ENCODE measurements at regions not wholly inside any gene's neighbourhood (a gene's known extent, or its start where the extent isn't known, plus 50 kb on each side); places are given as distances from the start of the nearest gene placed in this dataset.

DNA sequence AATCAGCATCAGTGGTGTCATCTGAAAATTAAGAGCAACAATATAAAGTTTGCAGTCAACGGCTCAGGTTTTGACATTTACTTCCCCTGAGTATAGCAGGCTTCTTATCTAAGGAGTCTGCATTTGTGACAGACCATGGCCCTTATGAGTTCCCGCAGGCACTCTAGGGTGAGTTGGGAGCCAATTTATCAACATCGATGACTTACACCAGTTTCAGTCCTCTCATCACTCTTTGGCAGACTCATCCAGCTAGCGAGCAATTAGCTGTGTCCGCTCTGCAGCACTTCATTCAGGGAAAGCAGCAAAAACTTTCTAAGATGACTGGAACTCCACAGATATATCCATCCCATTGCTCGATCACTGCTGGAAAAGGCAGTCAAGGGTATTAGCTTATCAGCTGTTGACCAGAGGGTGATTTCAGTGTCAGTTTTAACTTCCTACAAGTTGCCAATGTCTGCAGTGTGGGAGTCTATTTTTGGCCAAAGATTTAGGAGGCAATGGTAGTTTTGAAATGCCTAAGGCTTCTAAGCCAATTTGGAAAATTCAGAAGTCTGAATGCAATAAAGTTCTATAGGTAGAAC is 625.1 kb upstream of the TENM3 start:
- TF ChIP-seq, protein P1, sequence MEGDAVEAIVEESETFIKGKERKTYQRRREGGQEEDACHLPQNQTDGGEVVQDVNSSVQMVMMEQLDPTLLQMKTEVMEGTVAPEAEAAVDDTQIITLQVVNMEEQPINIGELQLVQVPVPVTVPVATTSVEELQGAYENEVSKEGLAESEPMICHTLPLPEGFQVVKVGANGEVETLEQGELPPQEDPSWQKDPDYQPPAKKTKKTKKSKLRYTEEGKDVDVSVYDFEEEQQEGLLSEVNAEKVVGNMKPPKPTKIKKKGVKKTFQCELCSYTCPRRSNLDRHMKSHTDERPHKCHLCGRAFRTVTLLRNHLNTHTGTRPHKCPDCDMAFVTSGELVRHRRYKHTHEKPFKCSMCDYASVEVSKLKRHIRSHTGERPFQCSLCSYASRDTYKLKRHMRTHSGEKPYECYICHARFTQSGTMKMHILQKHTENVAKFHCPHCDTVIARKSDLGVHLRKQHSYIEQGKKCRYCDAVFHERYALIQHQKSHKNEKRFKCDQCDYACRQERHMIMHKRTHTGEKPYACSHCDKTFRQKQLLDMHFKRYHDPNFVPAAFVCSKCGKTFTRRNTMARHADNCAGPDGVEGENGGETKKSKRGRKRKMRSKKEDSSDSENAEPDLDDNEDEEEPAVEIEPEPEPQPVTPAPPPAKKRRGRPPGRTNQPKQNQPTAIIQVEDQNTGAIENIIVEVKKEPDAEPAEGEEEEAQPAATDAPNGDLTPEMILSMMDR (IDR thresholded peaks at IDR 0.05) = no peak
- no peak for TF ChIP-seq POLR2A (IDR thresholded peaks at IDR 0.05)
